ENCODE measurements at regions not wholly inside any gene's neighbourhood (a gene's known extent, or its start where the extent isn't known, plus 50 kb on each side); places are given as distances from the start of the nearest gene placed in this dataset.

GRCh38 chr10:78196396-78196795 is 162.7 kb downstream of the RPS24 start:
- no peak for TF ChIP-seq CTCF (IDR thresholded peaks at IDR 0.05)
- TF ChIP-seq POLR2A (IDR thresholded peaks at IDR 0.05), result no peak
